GM20000 (cell line): ENCODE measurements at regions not wholly inside any gene's neighbourhood (a gene's known extent, or its start where the extent isn't known, plus 50 kb on each side); places are given as distances from the start of the nearest gene placed in this dataset.

Experiments used
- DNase-seq: peaks from one replicate; pipeline ENCODE4 v3.0.0; 2012; ENCODE audit warnings: low spot score
- CTCF ChIP-seq: IDR thresholded peaks from 2 replicates; pipeline ENCODE4 v1.5.1; 2012; ENCODE audit warnings: mild to moderate bottlenecking, control low read depth; ENCODE audit errors: extremely low read depth, missing control alignments

- no peak for TF ChIP-seq CTCF
- DNase-seq, result no peak
Observed at GRCh38 chr13:109602356-109602755, 184.0 kb downstream of the IRS2 start.

GRCh38 chr13:109599901-109600657 lies 186.3 kb downstream of the IRS2 start:
- TF ChIP-seq CTCF, result no peak
- DNase-seq, result no peak

- no peak for DNase-seq
Observed at GRCh38 chr13:109595471-109595870, 190.9 kb downstream of the IRS2 start.

GRCh38 chr13:109593230-109593629 lies 193.2 kb downstream of the IRS2 start:
- DNase-seq, result no peak

More at GRCh38 chr13:109595471-109595870, 190.9 kb downstream of the IRS2 start:
- no peak for TF ChIP-seq CTCF

GRCh38 chr13:109592770-109593169 lies 193.6 kb downstream of the IRS2 start:
- no peak for TF ChIP-seq CTCF
- DNase-seq, result no peak

More at GRCh38 chr13:109593230-109593629, 193.2 kb downstream of the IRS2 start:
- no peak for TF ChIP-seq CTCF

- TF ChIP-seq CTCF, result no peak
- no peak for DNase-seq
Observed at GRCh38 chr13:109587689-109588088, 198.7 kb downstream of the IRS2 start.

- no peak for DNase-seq
- no peak for TF ChIP-seq CTCF
Observed at GRCh38 chr13:109586509-109587346, 199.7 kb downstream of the IRS2 start.
